Transverse colon (tissue), 4 donors: ENCODE measurements at regions not wholly inside any gene's neighbourhood (a gene's known extent, or its start where the extent isn't known, plus 50 kb on each side); places are given as distances from the start of the nearest gene placed in this dataset.

Experiments used
- DNase-seq: peaks from one replicate; pipeline ENCODE4 v3.0.0-alpha.2; 2019
- H3K27ac ChIP-seq, 4 donors: fragments of 200-600 bp; sonication (generic); 2 replicates each; pipeline ENCODE4 v1.5.1; 2016 to 2018; ENCODE audit warnings: inconsistent platforms in 4 of 4
- H3K27me3 ChIP-seq: fragments of 200-600 bp; sonication (generic); 2 replicates; pipeline ENCODE4 v1.5.1; 2017; ENCODE audit warnings: inconsistent platforms
- H3K36me3 ChIP-seq, 4 donors: fragments of 200-600 bp; sonication (generic); 2 replicates each; pipeline ENCODE4 v1.5.1; 2017 to 2019; ENCODE audit warnings: inconsistent platforms in 4 of 4
- H3K4me1 ChIP-seq, 4 donors: fragments of 200-600 bp; sonication (generic); 2 replicates each; pipeline ENCODE4 v1.5.1; 2017 to 2020; ENCODE audit warnings: inconsistent platforms in 4 of 4
- H3K4me3 ChIP-seq, 4 donors: fragments of 200-600 bp; sonication (generic); 1 replicate in 1 of 4; 2 replicates in 3 of 4; pipeline versions ENCODE4 v1.5.1 to v1.6.1; 2017 to 2019; ENCODE audit warnings: inconsistent platforms in 4 of 4
- H3K9me3 ChIP-seq, 2 donors: fragments of 200-600 bp; sonication (generic); 2 replicates each; pipeline ENCODE4 v1.5.1; 2017 to 2019; ENCODE audit warnings: inconsistent platforms in 2 of 2
- EP300 ChIP-seq: sonication (generic); formaldehyde crosslinking; IDR thresholded peaks from one replicate; pipeline ENCODE4 v1.6.1; 2017; ENCODE audit warnings: antibody characterized with exemption, low read depth
- POLR2A ChIP-seq: fragments of 450-650 bp; IDR thresholded peaks from one replicate; pipeline ENCODE4 v1.6.1; 2016; ENCODE audit warnings: antibody characterized with exemption, mild to moderate bottlenecking, moderate library complexity
- POLR2AphosphoS5 ChIP-seq, 3 donors: sonication (generic); formaldehyde crosslinking; IDR thresholded peaks; one replicate each; pipeline ENCODE4 v1.6.1; 2016; ENCODE audit warnings: antibody characterized with exemption in 3 of 3
- WGBS, 2 donors: methylation state at CpG; one replicate each; pipeline ENCODE4 v1.1.5; 2018; ENCODE audit warnings: low coverage in 1 of 2; 5-methylcytosine and 5-hydroxymethylcytosine counted together
- in situ Hi-C, 4 donors: fragments of 200-750 bp; cut with MboI; loops; one replicate each; pipeline versions ENCODE4 v1.15.0 to v1.15.1; 2017; ENCODE audit warnings: low sequenced_read_pairs in 3 of 4, low pct_ligation_motif_present in 1 of 4, low pct_unique_long_range_greater_than_20kb in 1 of 4
- intact Hi-C: fragments of 100-400 bp; cut with DNase I; formaldehyde crosslinking; loops from one replicate; pipeline ENCODE4 v1.15.1; 2023; ENCODE audit warnings: low total_unique reads
- TF ChIP-seq, protein P1 (sequence below), 5 experiments: fragments of 200-600 bp in 3 of 5; fragments of 450-650 bp in 2 of 5; sonication (generic) in 3 of 5; IDR thresholded peaks; 1 replicate in 2 of 5; 2 replicates in 3 of 5; pipeline ENCODE4 v1.5.1; 2016 to 2017; ENCODE audit warnings: antibody characterized with exemption in 5 of 5, inconsistent platforms in 3 of 5, mild to moderate bottlenecking in 2 of 5, moderate library complexity in 1 of 5

DNA sequence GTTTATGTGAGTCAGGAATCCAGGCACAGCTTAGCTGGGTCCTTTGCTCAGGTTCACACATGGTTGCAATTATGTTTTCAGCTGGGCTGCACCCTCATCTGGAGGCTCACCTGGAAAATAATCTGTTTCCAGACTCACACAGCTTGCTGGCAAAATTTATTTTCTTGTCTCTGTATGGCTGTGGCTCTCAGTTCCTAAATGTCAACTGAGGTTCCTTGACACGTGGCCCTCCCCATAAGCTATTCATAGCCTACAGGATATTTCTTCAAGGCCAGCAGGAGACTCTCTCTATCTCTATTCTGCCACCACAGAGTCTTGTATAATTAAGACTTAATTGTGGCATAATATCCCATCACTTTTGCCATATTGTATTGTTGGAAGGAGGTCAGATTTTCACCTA is 732.0 kb downstream of the CDH18 start:
- H3K27me3 ChIP-seq: no peaks in the 10 kb centered on the region
- H3K4me3 ChIP-seq: no peak overlapping the region
- intact Hi-C loops: no loop called here
- no peak for TF ChIP-seq POLR2AphosphoS5 (IDR thresholded peaks at IDR 0.05)
- TF ChIP-seq, protein P1, sequence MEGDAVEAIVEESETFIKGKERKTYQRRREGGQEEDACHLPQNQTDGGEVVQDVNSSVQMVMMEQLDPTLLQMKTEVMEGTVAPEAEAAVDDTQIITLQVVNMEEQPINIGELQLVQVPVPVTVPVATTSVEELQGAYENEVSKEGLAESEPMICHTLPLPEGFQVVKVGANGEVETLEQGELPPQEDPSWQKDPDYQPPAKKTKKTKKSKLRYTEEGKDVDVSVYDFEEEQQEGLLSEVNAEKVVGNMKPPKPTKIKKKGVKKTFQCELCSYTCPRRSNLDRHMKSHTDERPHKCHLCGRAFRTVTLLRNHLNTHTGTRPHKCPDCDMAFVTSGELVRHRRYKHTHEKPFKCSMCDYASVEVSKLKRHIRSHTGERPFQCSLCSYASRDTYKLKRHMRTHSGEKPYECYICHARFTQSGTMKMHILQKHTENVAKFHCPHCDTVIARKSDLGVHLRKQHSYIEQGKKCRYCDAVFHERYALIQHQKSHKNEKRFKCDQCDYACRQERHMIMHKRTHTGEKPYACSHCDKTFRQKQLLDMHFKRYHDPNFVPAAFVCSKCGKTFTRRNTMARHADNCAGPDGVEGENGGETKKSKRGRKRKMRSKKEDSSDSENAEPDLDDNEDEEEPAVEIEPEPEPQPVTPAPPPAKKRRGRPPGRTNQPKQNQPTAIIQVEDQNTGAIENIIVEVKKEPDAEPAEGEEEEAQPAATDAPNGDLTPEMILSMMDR (IDR thresholded peaks at IDR 0.05): no peak
- TF ChIP-seq POLR2A: no peak
- no peak for TF ChIP-seq EP300
- in situ Hi-C loops: no loop called here
- WGBS, 2 donors: 25 to 33% methylated on average over 1 of the region's 1 CpG
- H3K27ac ChIP-seq: no peak overlapping the region
- DNase-seq: no peak
- no peaks in the 10 kb centered on the region for H3K36me3 ChIP-seq
- no peaks in the 10 kb centered on the region for H3K9me3 ChIP-seq
- no peaks in the 10 kb centered on the region for H3K4me1 ChIP-seq

DNA sequence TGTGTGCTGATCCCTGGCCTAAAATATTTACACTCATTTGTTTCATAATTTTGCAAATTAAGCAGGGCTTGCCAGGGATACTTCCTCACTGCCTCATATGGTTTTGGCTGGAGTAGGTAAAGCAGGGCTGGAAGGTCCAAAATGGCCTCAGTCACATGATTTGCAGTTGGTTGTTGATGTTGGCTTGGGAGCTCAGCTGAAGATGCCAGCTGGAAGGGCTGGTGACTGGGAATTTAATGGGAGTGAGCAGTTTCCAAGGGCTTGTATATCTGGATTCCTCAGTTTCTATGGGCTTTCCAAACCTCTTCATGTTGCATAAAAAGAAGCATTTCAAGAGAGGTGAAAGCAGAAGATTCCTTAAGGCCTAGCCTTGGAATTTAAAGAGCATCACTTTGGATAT is 729.3 kb downstream of the CDH18 start:
- no peak for DNase-seq
- Histone ChIP-seq H3K27ac (no peak overlapping the region), H3K36me3 (no peaks in the 10 kb centered on the region), H3K9me3 (no peaks in the 10 kb centered on the region), H3K27me3 (no peaks in the 10 kb centered on the region), H3K4me3 (no peak overlapping the region), H3K4me1 (no peaks in the 10 kb centered on the region)
- in situ Hi-C loops: no loop called here
- TF ChIP-seq POLR2AphosphoS5 (IDR thresholded peaks at IDR 0.05) (no peak), EP300 (no peak), POLR2A (no peak)
- TF ChIP-seq, protein P1 (IDR thresholded peaks at IDR 0.05): no peak
- intact Hi-C loops: no loop called here

DNA sequence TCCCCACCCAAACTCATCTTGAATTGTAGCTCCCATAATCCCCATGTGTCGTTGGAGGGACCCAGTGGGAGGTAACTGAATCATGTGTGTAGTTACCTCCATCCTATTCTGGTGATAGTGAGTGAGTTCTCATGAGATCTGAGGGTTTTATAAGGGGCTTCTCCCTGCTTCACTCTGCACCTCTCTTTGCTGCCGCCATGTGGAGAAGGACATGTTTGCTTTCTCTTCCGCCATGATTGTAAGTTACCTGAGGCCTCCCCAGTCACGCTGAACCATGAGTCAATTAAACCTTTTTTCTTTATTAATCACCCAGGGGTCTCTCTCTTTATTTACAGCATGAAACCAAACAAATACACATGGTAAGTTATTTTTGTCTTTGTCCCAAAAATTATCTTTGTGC is 726.1 kb downstream of the CDH18 start:
- no peaks in the 10 kb centered on the region for H3K9me3 ChIP-seq
- TF ChIP-seq POLR2AphosphoS5 (IDR thresholded peaks at IDR 0.05) (no peak), POLR2A (no peak), EP300 (no peak)
- TF ChIP-seq, protein P1 (IDR thresholded peaks at IDR 0.05): no peak
- DNase-seq: no peak
- H3K27ac ChIP-seq: no peak overlapping the region
- H3K36me3 ChIP-seq: no peaks in the 10 kb centered on the region
- whole genome bisulfite sequencing, 2 donors: 81 to 85% methylated on average over 3 to 4 of the region's 4 CpGs
- intact Hi-C loops: no loop called here
- no peaks in the 10 kb centered on the region for H3K27me3 ChIP-seq
- in situ Hi-C loops: no loop called here
- no peaks in the 10 kb centered on the region for H3K4me1 ChIP-seq
- no peak overlapping the region for H3K4me3 ChIP-seq

DNA sequence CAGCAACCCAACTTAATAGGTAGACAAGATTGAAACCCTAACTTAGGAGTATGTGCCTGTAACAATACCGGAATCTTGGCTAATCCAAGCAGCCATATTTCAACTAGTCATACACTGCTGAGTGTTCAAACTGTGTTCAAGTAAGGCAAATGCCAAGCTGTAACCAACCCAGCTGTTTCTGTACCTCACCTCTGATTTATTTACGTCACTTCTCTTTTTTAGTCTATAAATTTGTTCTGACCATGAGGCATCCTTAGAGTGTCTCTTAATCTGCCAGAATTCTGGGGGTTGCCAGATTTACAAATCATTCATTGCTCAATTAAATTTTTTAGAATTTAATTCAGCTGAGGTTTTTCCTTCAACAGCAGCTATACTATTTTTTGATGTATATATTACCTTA is 723.2 kb downstream of the CDH18 start:
- Histone ChIP-seq H3K36me3 (no peaks in the 10 kb centered on the region), H3K4me3 (no peak overlapping the region), H3K27ac (no peak overlapping the region), H3K27me3 (no peaks in the 10 kb centered on the region), H3K4me1 (no peaks in the 10 kb centered on the region), H3K9me3 (no peaks in the 10 kb centered on the region)
- intact Hi-C loops (no loop called here), in situ Hi-C loops (no loop called here)
- TF ChIP-seq EP300: no peak
- TF ChIP-seq, protein P1 (IDR thresholded peaks at IDR 0.05): no peak
- TF ChIP-seq POLR2A: no peak
- TF ChIP-seq POLR2AphosphoS5 (IDR thresholded peaks at IDR 0.05): no peak
- 80 to 82% methylated on average over 2 of the region's 2 CpGs for WGBS, 2 donors
- DNase-seq: no peak
